ENCODE measurements at regions not wholly inside any gene's neighbourhood (a gene's known extent, or its start where the extent isn't known, plus 50 kb on each side); places are given as distances from the start of the nearest gene placed in this dataset.

DNA sequence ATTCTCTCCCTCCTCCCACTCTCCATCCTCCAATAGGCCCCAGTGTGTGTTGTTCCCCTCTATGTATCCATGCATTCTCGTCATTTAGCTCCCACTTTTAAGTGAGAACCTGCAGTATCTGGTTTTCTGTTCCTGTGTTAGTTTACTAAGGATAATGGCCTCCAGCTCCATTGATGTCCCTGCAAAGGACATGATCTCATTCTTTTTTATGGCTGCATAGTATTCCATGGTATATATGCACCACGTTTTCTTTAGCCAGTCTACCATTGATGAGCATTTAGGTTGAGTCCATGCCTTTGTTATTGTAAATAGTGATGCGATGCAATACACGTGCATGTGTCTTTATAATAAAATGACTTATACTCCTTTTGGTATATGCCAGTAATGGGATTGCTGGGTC is 100.3 kb upstream of the USP9X start:
- TF ChIP-seq CTCF (IDR thresholded peaks at IDR 0.05) (no peak), EP300 (IDR thresholded peaks at IDR 0.05) (no peak), POLR2AphosphoS5 (IDR thresholded peaks at IDR 0.05) (no peak), POLR2A (IDR thresholded peaks at IDR 0.05) (no peak)

All from sigmoid colon (tissue), 4 donors.